ENCODE measurements at regions not wholly inside any gene's neighbourhood (a gene's known extent, or its start where the extent isn't known, plus 50 kb on each side); places are given as distances from the start of the nearest gene placed in this dataset.

- no peak for DNase-seq
These were observed 350.9 kb upstream of the NBEA start for GRCh38 chr13:34591129-34591528.

- no peak for DNase-seq
These were observed 350.1 kb upstream of the NBEA start for GRCh38 chr13:34591900-34592529.

- no peak for DNase-seq
These were observed 348.4 kb upstream of the NBEA start for GRCh38 chr13:34593658-34594057.

DNA sequence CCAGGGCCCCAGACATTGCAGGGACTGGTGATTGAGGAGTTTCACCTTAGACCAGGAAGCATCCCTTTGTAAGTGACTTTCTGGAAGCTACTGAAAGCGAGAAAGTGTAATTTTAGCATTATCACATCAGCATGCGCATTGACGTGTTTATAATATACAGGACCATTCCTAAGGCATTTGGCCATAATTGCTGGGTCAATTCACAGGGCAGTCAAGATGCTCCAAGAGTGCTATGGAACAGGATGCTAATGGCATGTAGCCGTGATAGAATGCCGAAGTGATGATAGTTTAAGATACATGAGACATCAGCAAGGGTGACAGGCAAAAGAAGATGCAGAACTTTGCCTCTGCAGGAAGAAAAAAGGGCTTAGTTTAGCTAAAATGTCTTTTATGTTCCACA, 347.6 kb upstream of the NBEA start:
- no peak for DNase-seq

GRCh38 chr13:34608331-34608730, 333.7 kb upstream of the NBEA start:
- DNase-seq = no peak

GRCh38 chr13:34611671-34612070, 330.4 kb upstream of the NBEA start:
- DNase-seq = no peak

GRCh38 chr13:34617473-34618083, 324.5 kb upstream of the NBEA start:
- no peak for DNase-seq

DNA sequence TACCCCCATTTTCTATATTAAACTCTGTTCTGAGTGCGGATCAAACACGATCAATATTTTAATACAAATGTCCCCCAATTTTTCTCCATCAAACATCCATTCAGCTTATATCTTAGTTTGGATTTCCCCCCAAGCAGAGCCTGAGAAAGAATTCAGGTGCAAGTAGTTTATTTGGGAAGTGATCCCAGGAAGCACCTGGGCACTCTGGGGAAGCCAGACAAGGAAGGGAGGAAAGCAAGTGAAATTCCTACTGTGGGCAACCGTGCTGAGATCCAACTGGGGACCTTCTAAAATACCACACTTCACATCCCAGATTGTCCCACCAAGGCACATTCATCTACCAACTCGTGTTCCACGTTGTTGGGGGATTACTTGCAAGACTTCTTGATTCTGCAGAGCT, 323.4 kb upstream of the NBEA start:
- no peak for DNase-seq

GRCh38 chr13:34619326-34619725, 322.7 kb upstream of the NBEA start:
- no peak for DNase-seq

- DNase-seq = no peak
These were observed 321.8 kb upstream of the NBEA start for GRCh38 chr13:34620074-34620850.

DNA sequence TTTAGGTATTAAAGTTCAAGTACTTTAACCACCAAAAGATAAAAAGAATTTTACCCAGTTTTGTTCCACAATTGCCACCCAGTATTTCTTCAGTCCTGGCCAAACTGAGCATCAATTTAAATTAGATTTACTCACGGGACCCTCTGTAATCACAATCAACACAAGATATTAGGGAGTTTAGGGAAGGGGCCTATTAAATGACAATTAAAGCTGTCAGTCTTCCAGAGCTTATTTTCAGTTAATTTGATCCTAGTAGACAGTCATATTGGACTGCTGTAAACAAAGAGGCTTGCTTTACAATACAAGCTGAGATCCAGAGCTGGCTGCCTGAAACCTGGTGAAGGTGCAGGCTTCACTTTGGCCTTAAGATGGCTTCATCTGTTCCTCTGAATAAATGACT, 321.2 kb upstream of the NBEA start:
- no peak for DNase-seq

DNA sequence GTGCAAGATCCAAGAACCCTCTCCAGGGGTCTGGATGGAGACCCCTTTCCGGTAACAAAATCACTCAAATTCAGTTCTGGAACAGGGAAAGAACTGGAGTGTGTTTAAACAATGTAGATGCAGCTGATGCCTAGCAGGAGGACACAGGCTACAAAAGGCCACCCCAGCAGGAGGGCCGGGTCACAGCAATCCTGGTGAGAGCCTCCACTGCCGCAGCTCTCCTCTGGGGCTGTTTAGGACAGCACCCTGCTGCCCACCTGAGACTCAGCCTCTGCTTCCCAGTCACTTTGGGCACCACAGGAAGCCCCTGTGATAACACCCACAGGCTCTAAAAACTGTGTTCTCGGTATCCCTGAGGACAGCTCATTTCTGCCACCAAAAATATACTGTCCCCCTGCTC, 318.7 kb upstream of the NBEA start:
- no peak for DNase-seq

DNA sequence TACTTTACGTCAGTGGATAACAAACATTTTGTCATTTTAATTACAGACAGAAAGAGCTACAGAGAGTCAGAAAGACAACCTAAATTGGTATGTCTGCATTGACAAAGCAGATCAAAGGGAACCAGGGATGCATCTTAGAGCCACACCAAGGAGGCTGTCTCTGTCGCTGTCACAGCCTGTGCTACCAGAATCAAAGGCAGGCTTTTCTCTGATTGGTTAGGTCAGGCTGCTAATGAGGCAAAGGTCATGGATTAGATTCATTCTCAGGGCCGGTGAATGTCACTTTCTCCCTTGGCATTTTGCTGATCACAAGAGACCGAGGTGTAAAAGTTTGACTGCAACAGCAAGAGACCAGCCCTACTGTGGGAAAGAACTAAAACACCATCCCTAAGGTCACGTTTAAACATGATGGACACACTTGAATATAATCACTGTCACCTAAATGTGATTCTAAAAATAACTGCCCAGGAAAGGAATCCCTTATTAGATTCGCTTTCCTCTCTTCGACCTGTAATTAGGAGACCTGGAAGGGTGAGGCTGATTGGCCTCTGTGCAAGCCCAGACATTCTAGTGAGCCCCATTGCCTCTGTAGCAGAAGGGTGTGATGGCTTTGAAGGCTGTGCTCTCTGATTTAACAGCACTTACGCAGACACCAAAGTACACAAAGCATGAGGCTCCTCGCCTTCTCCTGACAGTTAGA, 314.4 kb upstream of the NBEA start:
- DNase-seq = no peak

DNA sequence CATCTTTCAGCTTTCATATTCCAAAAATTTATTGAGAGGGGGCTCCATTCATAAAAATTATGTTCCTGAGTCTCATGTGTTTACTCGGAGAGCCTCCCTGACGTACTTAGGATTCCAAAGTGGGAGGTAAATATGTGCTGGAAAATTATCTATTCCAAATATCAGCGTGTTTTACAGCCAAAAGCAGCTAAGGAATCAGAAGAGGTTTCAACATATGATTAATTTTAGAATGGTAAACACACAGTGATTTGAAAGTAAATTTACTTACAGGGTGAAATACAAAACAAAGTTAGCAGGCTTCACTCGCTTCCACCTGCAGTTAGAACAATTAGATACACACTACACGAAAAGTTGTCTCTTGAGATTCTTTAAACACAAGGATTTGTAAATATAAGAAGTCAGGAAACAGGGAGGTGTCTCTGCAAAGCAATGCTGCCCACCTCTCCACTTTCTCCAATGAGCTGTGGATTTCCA, 313.8 kb upstream of the NBEA start:
- no peak for DNase-seq

DNA sequence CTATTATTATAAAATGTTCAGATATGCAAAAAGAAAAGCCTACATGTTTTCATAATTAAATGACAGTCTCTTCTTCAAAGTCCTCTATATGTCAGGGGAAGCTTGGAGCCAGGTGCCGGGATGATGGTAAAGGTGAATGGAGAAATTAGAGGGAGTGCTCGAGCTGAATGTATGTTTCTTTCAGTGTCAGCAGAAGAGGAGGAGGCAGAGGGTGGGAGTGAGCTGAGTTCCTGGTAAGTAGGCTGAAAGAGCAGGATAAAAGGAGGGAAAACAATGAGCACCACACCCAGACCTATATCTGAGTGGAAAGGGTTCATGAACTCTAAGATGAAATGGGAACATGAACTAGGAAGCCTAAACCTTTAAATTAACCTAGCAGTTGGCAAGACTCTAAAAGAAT, 307.6 kb upstream of the NBEA start:
- no peak for DNase-seq

DNA sequence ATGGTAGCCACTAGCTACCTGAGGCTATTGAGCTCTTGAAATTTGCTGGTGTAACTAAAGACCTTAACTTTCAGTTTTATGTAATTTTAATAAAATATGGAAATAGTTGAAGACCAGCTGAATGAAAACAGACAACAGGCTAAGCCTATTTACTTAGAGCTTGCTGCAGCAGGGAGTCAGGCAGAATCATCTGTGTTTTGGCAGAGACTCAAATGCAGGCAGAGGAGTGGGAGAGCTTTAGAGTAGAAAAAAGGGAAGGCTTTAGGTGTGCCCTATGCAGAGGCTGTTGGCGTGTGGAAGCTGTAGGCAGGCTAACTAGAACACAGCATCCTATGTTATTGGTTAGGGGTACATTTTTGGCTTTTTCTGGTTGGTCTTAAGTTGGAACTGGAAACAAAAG, 304.9 kb upstream of the NBEA start:
- no peak for DNase-seq

- no peak for DNase-seq
These were observed 304.4 kb upstream of the NBEA start for GRCh38 chr13:34637636-34638035.

- DNase-seq = no peak
These were observed 303.2 kb upstream of the NBEA start for GRCh38 chr13:34638897-34639296.

- no peak for DNase-seq
These were observed 301.7 kb upstream of the NBEA start for GRCh38 chr13:34640179-34640992.

DNA sequence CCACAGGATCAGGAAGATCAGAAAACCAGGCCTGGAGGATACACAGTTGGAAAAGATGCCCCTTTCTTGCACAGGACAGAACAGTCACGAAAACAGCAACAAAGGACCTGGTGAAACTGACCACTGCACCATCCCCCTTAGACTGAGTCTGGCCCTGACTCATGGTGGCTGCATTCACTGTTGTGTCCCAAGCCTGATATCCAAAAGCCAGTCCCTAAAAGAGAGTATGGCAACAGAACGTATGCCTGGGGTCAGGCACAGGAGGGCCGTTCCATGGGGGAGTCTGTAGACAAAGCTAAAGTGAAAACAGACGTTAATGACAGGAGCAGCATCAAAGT, 301.1 kb upstream of the NBEA start:
- DNase-seq = no peak

- no peak for DNase-seq
These were observed 294.5 kb upstream of the NBEA start for GRCh38 chr13:34647379-34648150.

- no peak for DNase-seq
These were observed 287.9 kb upstream of the NBEA start for GRCh38 chr13:34654203-34654602.
